Gastrocnemius medialis (tissue), 4 donors: ENCODE measurements at regions not wholly inside any gene's neighbourhood (a gene's known extent, or its start where the extent isn't known, plus 50 kb on each side); places are given as distances from the start of the nearest gene placed in this dataset.

Experiments used
- POLR2A ChIP-seq, 2 donors: fragments of 450-650 bp; IDR thresholded peaks; one replicate each; pipeline ENCODE4 v1.6.1; 2017; ENCODE audit warnings: antibody characterized with exemption in 2 of 2, mild to moderate bottlenecking in 2 of 2, moderate library complexity in 2 of 2
- TF ChIP-seq, protein P1 (sequence below), 5 experiments: fragments of 450-650 bp in 3 of 5; fragments of 200-600 bp in 2 of 5; sonication (generic) in 2 of 5; IDR thresholded peaks in 4 of 5; conservative IDR thresholded peaks in 1 of 5; 1 replicate in 4 of 5; 2 replicates in 1 of 5; pipeline ENCODE4 v1.5.1; 2016 to 2019; ENCODE audit warnings: antibody characterized with exemption in 5 of 5, mild to moderate bottlenecking in 3 of 5, moderate library complexity in 3 of 5

DNA sequence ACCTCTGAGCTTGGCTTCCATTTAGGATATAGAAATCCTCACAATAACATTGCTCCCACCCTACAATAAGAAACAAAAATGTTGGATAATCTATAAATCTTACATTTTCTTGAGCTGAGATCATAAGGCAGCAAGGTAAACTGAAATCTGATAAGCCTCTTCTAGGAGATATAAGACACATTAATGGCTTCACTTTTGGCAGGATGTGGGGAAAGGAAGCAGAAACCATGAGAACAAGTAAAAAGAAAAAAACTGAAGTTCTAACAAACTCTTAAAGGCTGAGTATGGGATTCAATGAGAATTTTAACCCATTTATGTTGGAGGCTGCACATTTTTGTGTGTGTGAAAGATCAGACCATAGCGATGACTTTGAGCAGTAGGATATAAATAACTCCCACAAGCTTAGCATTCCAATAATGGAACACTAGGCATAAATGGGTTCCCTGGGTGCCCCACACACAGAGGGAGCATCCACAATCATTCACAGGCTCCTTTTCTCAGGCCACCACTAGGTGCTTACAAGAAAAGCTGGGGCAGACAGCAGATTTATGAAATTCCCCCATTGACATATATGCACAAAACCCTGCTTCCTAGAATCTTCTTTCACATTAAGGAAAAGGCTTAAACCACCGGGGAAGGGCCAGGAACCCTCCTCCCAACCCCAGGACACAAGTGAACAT, 564.9 kb upstream of the MGMT start:
- TF ChIP-seq, protein P1, sequence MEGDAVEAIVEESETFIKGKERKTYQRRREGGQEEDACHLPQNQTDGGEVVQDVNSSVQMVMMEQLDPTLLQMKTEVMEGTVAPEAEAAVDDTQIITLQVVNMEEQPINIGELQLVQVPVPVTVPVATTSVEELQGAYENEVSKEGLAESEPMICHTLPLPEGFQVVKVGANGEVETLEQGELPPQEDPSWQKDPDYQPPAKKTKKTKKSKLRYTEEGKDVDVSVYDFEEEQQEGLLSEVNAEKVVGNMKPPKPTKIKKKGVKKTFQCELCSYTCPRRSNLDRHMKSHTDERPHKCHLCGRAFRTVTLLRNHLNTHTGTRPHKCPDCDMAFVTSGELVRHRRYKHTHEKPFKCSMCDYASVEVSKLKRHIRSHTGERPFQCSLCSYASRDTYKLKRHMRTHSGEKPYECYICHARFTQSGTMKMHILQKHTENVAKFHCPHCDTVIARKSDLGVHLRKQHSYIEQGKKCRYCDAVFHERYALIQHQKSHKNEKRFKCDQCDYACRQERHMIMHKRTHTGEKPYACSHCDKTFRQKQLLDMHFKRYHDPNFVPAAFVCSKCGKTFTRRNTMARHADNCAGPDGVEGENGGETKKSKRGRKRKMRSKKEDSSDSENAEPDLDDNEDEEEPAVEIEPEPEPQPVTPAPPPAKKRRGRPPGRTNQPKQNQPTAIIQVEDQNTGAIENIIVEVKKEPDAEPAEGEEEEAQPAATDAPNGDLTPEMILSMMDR (IDR thresholded peaks at IDR 0.05 in 4 of 5, conservative IDR thresholded peaks at IDR 0.05 in 1 of 5): no peak
- no peak for TF ChIP-seq POLR2A (IDR thresholded peaks at IDR 0.05)
